Type B pancreatic cell (in vitro differentiated cells): ENCODE measurements at regions not wholly inside any gene's neighbourhood (a gene's known extent, or its start where the extent isn't known, plus 50 kb on each side); places are given as distances from the start of the nearest gene placed in this dataset.

Source experiments
- DNase-seq: peaks from one replicate; pipeline ENCODE4 v3.0.0; 2021; ENCODE audit warnings: mixed read lengths; ENCODE audit not compliant: unreplicated experiment; ENCODE audit errors: extremely low spot score
- H3K27ac Mint-ChIP-seq: 2 replicates; pipeline ENCODE4 v1.8.0; 2021; ENCODE audit warnings: mild to moderate bottlenecking, mixed read lengths
- H3K27me3 Mint-ChIP-seq: 2 replicates; pipeline ENCODE4 v1.8.0; 2021; ENCODE audit warnings: mixed read lengths
- H3K36me3 Mint-ChIP-seq: 2 replicates; pipeline ENCODE4 v1.8.0; 2021; ENCODE audit warnings: mixed read lengths
- H3K4me1 Mint-ChIP-seq: one replicate; pipeline ENCODE4 v1.8.0; 2021; ENCODE audit warnings: mixed read lengths; ENCODE audit not compliant: unreplicated experiment
- H3K4me3 Mint-ChIP-seq: 2 replicates; pipeline ENCODE4 v1.8.0; 2021; ENCODE audit warnings: mild to moderate bottlenecking, mixed read lengths
- H3K9me3 Mint-ChIP-seq: 2 replicates; pipeline ENCODE4 v1.8.0; 2021; ENCODE audit warnings: mixed read lengths
- TF ChIP-seq, protein P1 (sequence below): fragments of 200-600 bp; sonication (generic); conservative IDR thresholded peaks from 2 replicates; pipeline ENCODE4 v1.5.0; 2021; ENCODE audit warnings: antibody characterized with exemption, mild to moderate bottlenecking

GRCh38 chr13:65088906-65089305, 2141.2 kb downstream of the PCDH9 start:
- H3K27me3 Mint-ChIP-seq: no peaks in the 10 kb centered on the region
- no peaks in the 10 kb centered on the region for H3K4me1 Mint-ChIP-seq
- no peak overlapping the region for H3K4me3 Mint-ChIP-seq
- no peak for DNase-seq
- H3K9me3 Mint-ChIP-seq: no peaks in the 10 kb centered on the region
- no peaks in the 10 kb centered on the region for H3K36me3 Mint-ChIP-seq
- TF ChIP-seq, protein P1, sequence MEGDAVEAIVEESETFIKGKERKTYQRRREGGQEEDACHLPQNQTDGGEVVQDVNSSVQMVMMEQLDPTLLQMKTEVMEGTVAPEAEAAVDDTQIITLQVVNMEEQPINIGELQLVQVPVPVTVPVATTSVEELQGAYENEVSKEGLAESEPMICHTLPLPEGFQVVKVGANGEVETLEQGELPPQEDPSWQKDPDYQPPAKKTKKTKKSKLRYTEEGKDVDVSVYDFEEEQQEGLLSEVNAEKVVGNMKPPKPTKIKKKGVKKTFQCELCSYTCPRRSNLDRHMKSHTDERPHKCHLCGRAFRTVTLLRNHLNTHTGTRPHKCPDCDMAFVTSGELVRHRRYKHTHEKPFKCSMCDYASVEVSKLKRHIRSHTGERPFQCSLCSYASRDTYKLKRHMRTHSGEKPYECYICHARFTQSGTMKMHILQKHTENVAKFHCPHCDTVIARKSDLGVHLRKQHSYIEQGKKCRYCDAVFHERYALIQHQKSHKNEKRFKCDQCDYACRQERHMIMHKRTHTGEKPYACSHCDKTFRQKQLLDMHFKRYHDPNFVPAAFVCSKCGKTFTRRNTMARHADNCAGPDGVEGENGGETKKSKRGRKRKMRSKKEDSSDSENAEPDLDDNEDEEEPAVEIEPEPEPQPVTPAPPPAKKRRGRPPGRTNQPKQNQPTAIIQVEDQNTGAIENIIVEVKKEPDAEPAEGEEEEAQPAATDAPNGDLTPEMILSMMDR: no peak
- no peak overlapping the region for H3K27ac Mint-ChIP-seq

- H3K4me1 Mint-ChIP-seq: no peaks in the 10 kb centered on the region
- no peak overlapping the region for H3K27ac Mint-ChIP-seq
- H3K4me3 Mint-ChIP-seq: no peak overlapping the region
- H3K27me3 Mint-ChIP-seq: no peaks in the 10 kb centered on the region
- no peak for DNase-seq
- TF ChIP-seq, protein P1: no peak
- H3K9me3 Mint-ChIP-seq: no peaks in the 10 kb centered on the region
- no peaks in the 10 kb centered on the region for H3K36me3 Mint-ChIP-seq
Measured at GRCh38 chr13:65085977-65086376, 2144.2 kb downstream of the PCDH9 start.

GRCh38 chr13:65074248-65074647, 2155.9 kb downstream of the PCDH9 start:
- no peak overlapping the region for H3K27ac Mint-ChIP-seq
- H3K4me1 Mint-ChIP-seq: no peaks in the 10 kb centered on the region
- DNase-seq: no peak
- TF ChIP-seq, protein P1: no peak
- H3K9me3 Mint-ChIP-seq: no peaks in the 10 kb centered on the region
- no peaks in the 10 kb centered on the region for H3K27me3 Mint-ChIP-seq
- no peak overlapping the region for H3K4me3 Mint-ChIP-seq
- H3K36me3 Mint-ChIP-seq: no peaks in the 10 kb centered on the region

DNA sequence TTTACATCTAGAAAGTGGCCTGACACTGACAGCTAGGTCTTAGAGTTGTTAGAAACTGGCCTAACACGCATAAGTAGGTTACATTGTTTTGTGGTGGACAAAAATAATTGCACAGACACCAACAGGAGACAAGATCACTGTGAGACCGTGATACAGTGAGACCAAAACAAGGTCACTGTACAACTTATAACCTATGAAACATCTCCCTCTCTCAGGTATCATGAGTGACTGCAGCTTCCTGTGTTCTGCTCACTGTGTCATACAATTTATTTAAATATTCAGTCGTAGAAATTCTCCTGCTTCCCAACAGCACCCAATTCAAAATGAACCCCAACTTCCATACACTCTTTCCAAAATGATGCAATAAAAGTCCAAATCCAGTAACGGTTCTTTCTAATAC, 2165.2 kb downstream of the PCDH9 start:
- no peaks in the 10 kb centered on the region for H3K4me1 Mint-ChIP-seq
- TF ChIP-seq, protein P1: no peak
- no peaks in the 10 kb centered on the region for H3K36me3 Mint-ChIP-seq
- DNase-seq: no peak
- no peak overlapping the region for H3K27ac Mint-ChIP-seq
- H3K9me3 Mint-ChIP-seq: peaks cover 4% of the 10 kb centered on the region
- H3K27me3 Mint-ChIP-seq: no peaks in the 10 kb centered on the region
- H3K4me3 Mint-ChIP-seq: no peak overlapping the region

GRCh38 chr13:65063753-65064152, 2166.4 kb downstream of the PCDH9 start:
- Mint-ChIP-seq H3K4me1 (no peaks in the 10 kb centered on the region), H3K4me3 (no peak overlapping the region), H3K27me3 (no peaks in the 10 kb centered on the region), H3K36me3 (no peaks in the 10 kb centered on the region), H3K27ac (no peak overlapping the region), H3K9me3 (peaks cover 4% of the 10 kb centered on the region)
- TF ChIP-seq, protein P1: no peak
- DNase-seq: no peak

GRCh38 chr13:65057986-65058385, 2172.2 kb downstream of the PCDH9 start:
- Mint-ChIP-seq H3K27ac (no peak overlapping the region), H3K4me1 (no peaks in the 10 kb centered on the region), H3K9me3 (peaks cover 11% of the 10 kb centered on the region), H3K4me3 (no peak overlapping the region), H3K27me3 (no peaks in the 10 kb centered on the region), H3K36me3 (no peaks in the 10 kb centered on the region)
- TF ChIP-seq, protein P1: no peak
- no peak for DNase-seq
